Panc1 (cell line): ENCODE measurements at regions not wholly inside any gene's neighbourhood (a gene's known extent, or its start where the extent isn't known, plus 50 kb on each side); places are given as distances from the start of the nearest gene placed in this dataset.

Experiments used
- ATAC-seq: fragments of 200-7000 bp; cut with Tn5 transposase; 2 replicates; pipeline ENCODE4 v1.9.1; 2020; ENCODE audit warnings: mild to moderate bottlenecking, moderate library complexity
- BruUV-seq: library from RNA; stranded (reverse); fragments of 400-500 nt; replicated peaks from 2 replicates; lab custom pipeline; 2021; lab: Mats Ljungman, UMichigan
- CTCF ChIA-PET: fragments of 300-600 bp; sonication (Branson Sonifier 250); formaldehyde crosslinking; loops from one replicate; lab custom pipeline; 2022; ENCODE audit warnings: antibody characterized with exemption; lab: Charles Lee
- POLR2A ChIA-PET: fragments of 300-600 bp; sonication (Branson Sonifier 250); formaldehyde crosslinking; loops from one replicate; lab custom pipeline; 2022; ENCODE audit warnings: antibody characterized with exemption; lab: Charles Lee
- DNase-seq: peaks from one replicate; pipeline ENCODE4 v3.0.0-alpha.2; 2010; ENCODE audit warnings: low read depth, low spot score
- H3K27ac ChIP-seq: 2 replicates; pipeline ENCODE4 v1.5.1; 2011; ENCODE audit warnings: mild to moderate bottlenecking, low read length, inconsistent platforms
- H3K27me3 ChIP-seq: fragments of 200-500 bp; sonication (Bioruptor generic); 2 replicates; pipeline ENCODE4 v1.6.0; 2014; ENCODE audit warnings: low read length, inconsistent platforms; ENCODE audit not compliant: control insufficient read depth, insufficient read depth
- H3K36me3 ChIP-seq: fragments of 200-500 bp; sonication (Bioruptor generic); 2 replicates; pipeline ENCODE4 v1.5.1; 2014; ENCODE audit warnings: inconsistent platforms, mild to moderate bottlenecking, low read length, moderate library complexity; ENCODE audit not compliant: control insufficient read depth, insufficient read depth
- H3K4me1 ChIP-seq: 2 replicates; pipeline ENCODE4 v1.5.1; 2011; ENCODE audit warnings: inconsistent platforms, mild to moderate bottlenecking, low read length, moderate library complexity; ENCODE audit not compliant: control insufficient read depth, insufficient read depth
- H3K4me3 ChIP-seq, 2 experiments: 2 replicates each; pipeline ENCODE4 v1.5.1; 2011 to 2012; ENCODE audit warnings: low read depth in 2 of 2, low read length in 2 of 2, mild to moderate bottlenecking in 2 of 2, inconsistent platforms in 1 of 2, moderate library complexity in 1 of 2
- H3K9me3 ChIP-seq: fragments of 200-500 bp; sonication (Bioruptor generic); 2 replicates; pipeline ENCODE4 v1.5.1; 2014; ENCODE audit warnings: low read depth, mild to moderate bottlenecking, inconsistent platforms, low read length, moderate library complexity; ENCODE audit not compliant: control insufficient read depth, insufficient read depth
- CTCF ChIP-seq: fragments of 450-650 bp; IDR thresholded peaks from 2 replicates; pipeline ENCODE4 v1.5.1; 2017; ENCODE audit warnings: mild to moderate bottlenecking
- POLR2AphosphoS5 ChIP-seq: IDR thresholded peaks from 2 replicates; pipeline ENCODE4 v1.6.1; 2012; ENCODE audit warnings: mild to moderate bottlenecking, low read depth, low read length, moderate library complexity
- REST ChIP-seq, 2 experiments: IDR thresholded peaks; 2 replicates each; pipeline ENCODE4 v1.6.1; 2011 to 2012; ENCODE audit warnings: low read depth in 2 of 2, control low read depth in 1 of 2, low read length in 1 of 2, mild to moderate bottlenecking in 1 of 2, moderate library complexity in 1 of 2; ENCODE audit not compliant: insufficient read depth in 1 of 2
- SIN3A ChIP-seq: IDR thresholded peaks from 2 replicates; pipeline ENCODE4 v1.6.1; 2012; ENCODE audit warnings: low read depth, mild to moderate bottlenecking, low read length, moderate library complexity, borderline replicate concordance; ENCODE audit not compliant: insufficient read depth
- TCF7L2 ChIP-seq: IDR thresholded peaks from 2 replicates; pipeline ENCODE4 v1.6.1; 2011; ENCODE audit warnings: mild to moderate bottlenecking, low read depth, low read length, inconsistent platforms
- in situ Hi-C: cut with HindIII; loops from 2 replicates; pipeline ENCODE4 v1.10.0; 2016; ENCODE audit warnings: low sequenced_read_pairs, low pct_unique_long_range_greater_than_20kb
- intact Hi-C: fragments of 100-400 bp; cut with micrococcal nuclease; formaldehyde crosslinking; loops from one replicate; pipeline ENCODE4 v1.10.0; 2022; ENCODE audit not compliant: unreplicated experiment

- Histone ChIP-seq H3K9me3 (no peaks in the 10 kb centered on the region), H3K27ac (no peak overlapping the region), H3K4me1 (no peaks in the 10 kb centered on the region), H3K27me3 (no peaks in the 10 kb centered on the region), H3K36me3 (no peaks in the 10 kb centered on the region), H3K4me3 (no peak overlapping the region)
- intact Hi-C loops (no loop called here), in situ Hi-C loops (no loop called here)
- DNase-seq, result no peak
- TF ChIP-seq TCF7L2 (no peak), REST (IDR thresholded peaks at IDR 0.05; ENCODE audit: insufficient read depth in 1 of 2, low read depth in 2 of 2, low read length in 1 of 2) (no peak), POLR2AphosphoS5 (no peak), CTCF (no peak), SIN3A (no peak)
- no TSS peak for BruUV-seq
- no peak for ATAC-seq
- CTCF ChIA-PET, result no interaction called here
- POLR2A ChIA-PET, result no interaction called here
Measured at GRCh38 chr6:74551896-74552295, 654.0 kb downstream of the COL12A1 start.

- Histone ChIP-seq H3K27me3 (no peaks in the 10 kb centered on the region), H3K4me1 (no peaks in the 10 kb centered on the region), H3K4me3 (no peak overlapping the region), H3K9me3 (no peaks in the 10 kb centered on the region), H3K36me3 (no peaks in the 10 kb centered on the region), H3K27ac (no peak overlapping the region)
- no peak for ATAC-seq
- DNase-seq, result no peak
- CTCF ChIA-PET, result no interaction called here
- in situ Hi-C loops (no loop called here), intact Hi-C loops (no loop called here)
- TF ChIP-seq POLR2AphosphoS5, result no peak
- no peak for TF ChIP-seq CTCF
- TF ChIP-seq TCF7L2, result no peak
- no peak for TF ChIP-seq REST (IDR thresholded peaks at IDR 0.05; ENCODE audit: insufficient read depth in 1 of 2, low read depth in 2 of 2, low read length in 1 of 2)
- TF ChIP-seq SIN3A, result no peak
- BruUV-seq, result no TSS peak
- POLR2A ChIA-PET, result no interaction called here
Measured at GRCh38 chr6:74550821-74551220, 655.0 kb downstream of the COL12A1 start.
